Endothelial cell (in vitro differentiated cells): ENCODE measurements at regions not wholly inside any gene's neighbourhood (a gene's known extent, or its start where the extent isn't known, plus 50 kb on each side); places are given as distances from the start of the nearest gene placed in this dataset.

ENCODE experiments used
- DNase-seq: peaks from one replicate; pipeline ENCODE4 v3.0.0; 2021; ENCODE audit warnings: low spot score
- H3K27ac Mint-ChIP-seq: one replicate; pipeline ENCODE4 v1.8.0; 2021; ENCODE audit warnings: mixed read lengths, inconsistent platforms; ENCODE audit not compliant: unreplicated experiment
- H3K27me3 Mint-ChIP-seq: one replicate; pipeline ENCODE4 v1.8.0; 2021; ENCODE audit warnings: mild to moderate bottlenecking, moderate library complexity, mixed read lengths, inconsistent platforms; ENCODE audit not compliant: unreplicated experiment
- H3K36me3 Mint-ChIP-seq: one replicate; pipeline ENCODE4 v1.8.0; 2021; ENCODE audit warnings: mild to moderate bottlenecking, low read depth, mixed read lengths, inconsistent platforms; ENCODE audit not compliant: unreplicated experiment
- H3K4me1 Mint-ChIP-seq: one replicate; pipeline ENCODE4 v1.8.0; 2021; ENCODE audit warnings: mild to moderate bottlenecking, mixed read lengths, inconsistent platforms; ENCODE audit not compliant: unreplicated experiment
- H3K4me3 Mint-ChIP-seq: one replicate; pipeline ENCODE4 v1.8.0; 2021; ENCODE audit warnings: mild to moderate bottlenecking, mixed read lengths, inconsistent platforms; ENCODE audit not compliant: unreplicated experiment
- H3K9me3 Mint-ChIP-seq: one replicate; pipeline ENCODE4 v1.8.0; 2021; ENCODE audit warnings: mixed read lengths, inconsistent platforms; ENCODE audit not compliant: unreplicated experiment
- TF ChIP-seq, protein P1 (sequence below): fragments of 200-600 bp; sonication (generic); IDR thresholded peaks from one replicate; pipeline ENCODE4 v1.5.0; 2021; ENCODE audit warnings: antibody characterized with exemption; ENCODE audit not compliant: unreplicated experiment

DNA sequence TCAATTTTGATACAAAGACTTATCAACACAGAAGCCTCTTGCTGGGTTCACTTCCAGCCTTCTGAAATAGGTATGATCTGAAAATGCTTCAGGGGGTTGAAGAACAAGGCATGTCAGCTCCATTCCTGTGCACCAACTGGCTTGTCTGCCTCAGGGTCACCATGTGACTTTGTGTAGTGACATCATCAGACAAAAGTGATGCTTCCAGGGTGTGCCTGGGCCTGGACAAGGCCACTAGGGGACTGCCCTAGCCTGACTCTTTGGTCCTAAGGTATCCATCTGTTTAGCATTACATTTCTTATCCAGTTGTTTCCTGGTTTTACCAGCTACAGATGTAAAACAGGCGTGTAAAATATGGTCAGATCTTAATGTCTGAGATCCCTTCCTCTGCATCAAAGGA, 155.6 kb downstream of the CAND1 start:
- Mint-ChIP-seq H3K4me1 (no peaks in the 10 kb centered on the region), H3K9me3 (no peaks in the 10 kb centered on the region), H3K4me3 (no peak overlapping the region), H3K36me3 (no peaks in the 10 kb centered on the region), H3K27ac (no peak overlapping the region), H3K27me3 (no peaks in the 10 kb centered on the region)
- no peak for DNase-seq
- TF ChIP-seq, protein P1, sequence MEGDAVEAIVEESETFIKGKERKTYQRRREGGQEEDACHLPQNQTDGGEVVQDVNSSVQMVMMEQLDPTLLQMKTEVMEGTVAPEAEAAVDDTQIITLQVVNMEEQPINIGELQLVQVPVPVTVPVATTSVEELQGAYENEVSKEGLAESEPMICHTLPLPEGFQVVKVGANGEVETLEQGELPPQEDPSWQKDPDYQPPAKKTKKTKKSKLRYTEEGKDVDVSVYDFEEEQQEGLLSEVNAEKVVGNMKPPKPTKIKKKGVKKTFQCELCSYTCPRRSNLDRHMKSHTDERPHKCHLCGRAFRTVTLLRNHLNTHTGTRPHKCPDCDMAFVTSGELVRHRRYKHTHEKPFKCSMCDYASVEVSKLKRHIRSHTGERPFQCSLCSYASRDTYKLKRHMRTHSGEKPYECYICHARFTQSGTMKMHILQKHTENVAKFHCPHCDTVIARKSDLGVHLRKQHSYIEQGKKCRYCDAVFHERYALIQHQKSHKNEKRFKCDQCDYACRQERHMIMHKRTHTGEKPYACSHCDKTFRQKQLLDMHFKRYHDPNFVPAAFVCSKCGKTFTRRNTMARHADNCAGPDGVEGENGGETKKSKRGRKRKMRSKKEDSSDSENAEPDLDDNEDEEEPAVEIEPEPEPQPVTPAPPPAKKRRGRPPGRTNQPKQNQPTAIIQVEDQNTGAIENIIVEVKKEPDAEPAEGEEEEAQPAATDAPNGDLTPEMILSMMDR: no peak

DNA sequence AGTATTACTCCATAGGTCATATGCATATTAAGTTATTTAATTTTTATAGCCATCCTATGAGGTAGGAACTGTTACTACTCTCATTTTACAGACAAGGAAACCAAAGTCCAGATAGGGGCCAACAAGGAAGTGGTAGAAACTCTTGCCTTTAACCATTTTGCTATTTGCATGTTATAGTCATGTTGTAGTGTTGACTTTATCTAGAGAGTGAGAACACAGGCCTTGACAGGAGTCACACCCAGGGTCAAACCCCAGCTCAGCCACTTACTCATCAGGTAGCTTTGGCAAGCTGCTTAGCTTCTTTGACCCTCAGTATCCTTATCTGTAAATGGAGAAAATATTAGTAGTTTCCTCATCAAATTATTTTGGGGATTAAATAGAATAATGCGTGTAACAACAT, 156.2 kb downstream of the CAND1 start:
- Mint-ChIP-seq H3K36me3 (no peaks in the 10 kb centered on the region), H3K4me3 (no peak overlapping the region), H3K4me1 (no peaks in the 10 kb centered on the region), H3K27me3 (no peaks in the 10 kb centered on the region), H3K27ac (no peak overlapping the region), H3K9me3 (no peaks in the 10 kb centered on the region)
- no peak for DNase-seq
- TF ChIP-seq, protein P1: no peak

DNA sequence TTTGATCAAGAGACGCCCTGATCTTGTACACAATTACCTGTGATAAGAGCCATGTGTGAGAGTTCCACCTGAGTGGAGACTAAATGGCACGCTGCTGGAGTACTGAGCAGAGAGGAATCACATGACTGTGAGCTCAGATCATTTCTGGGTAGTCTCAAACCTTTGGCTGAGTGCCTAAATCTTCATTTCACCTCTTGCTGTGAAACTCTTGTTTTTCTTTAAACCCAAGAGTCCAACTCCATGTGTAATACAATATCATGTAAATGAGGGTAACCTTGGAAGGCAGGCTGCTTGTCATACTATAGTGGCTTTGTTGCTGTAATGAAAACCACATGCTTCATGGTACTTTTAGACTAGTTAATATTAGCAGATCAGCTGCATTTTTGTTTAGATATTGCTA, 156.9 kb downstream of the CAND1 start:
- Mint-ChIP-seq H3K9me3 (no peaks in the 10 kb centered on the region), H3K36me3 (no peaks in the 10 kb centered on the region), H3K4me3 (no peak overlapping the region), H3K4me1 (no peaks in the 10 kb centered on the region), H3K27ac (no peak overlapping the region), H3K27me3 (no peaks in the 10 kb centered on the region)
- DNase-seq: no peak
- TF ChIP-seq, protein P1: no peak

DNA sequence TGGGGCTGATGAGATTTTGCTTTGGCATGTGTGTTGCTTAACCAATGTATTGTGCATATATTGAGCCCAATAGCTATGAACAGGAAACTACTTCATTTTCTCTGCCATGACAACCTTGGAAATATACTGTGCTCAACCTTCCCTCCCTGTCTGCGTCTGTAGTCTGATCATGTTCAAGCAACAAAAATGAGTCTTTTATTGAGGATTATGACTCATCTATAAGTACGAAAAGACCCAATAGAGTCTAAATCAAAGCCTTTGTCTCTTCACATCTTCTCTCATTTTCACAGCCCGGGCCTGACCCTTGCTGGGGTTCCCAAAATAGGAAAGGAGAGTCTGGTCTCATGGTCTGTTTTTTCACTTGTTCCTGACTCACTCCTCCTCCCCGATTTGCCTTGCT, 158.2 kb downstream of the CAND1 start:
- Mint-ChIP-seq H3K36me3 (no peaks in the 10 kb centered on the region), H3K9me3 (no peaks in the 10 kb centered on the region), H3K4me3 (no peak overlapping the region), H3K27ac (no peak overlapping the region), H3K4me1 (no peaks in the 10 kb centered on the region), H3K27me3 (no peaks in the 10 kb centered on the region)
- TF ChIP-seq, protein P1: no peak
- DNase-seq: no peak

DNA sequence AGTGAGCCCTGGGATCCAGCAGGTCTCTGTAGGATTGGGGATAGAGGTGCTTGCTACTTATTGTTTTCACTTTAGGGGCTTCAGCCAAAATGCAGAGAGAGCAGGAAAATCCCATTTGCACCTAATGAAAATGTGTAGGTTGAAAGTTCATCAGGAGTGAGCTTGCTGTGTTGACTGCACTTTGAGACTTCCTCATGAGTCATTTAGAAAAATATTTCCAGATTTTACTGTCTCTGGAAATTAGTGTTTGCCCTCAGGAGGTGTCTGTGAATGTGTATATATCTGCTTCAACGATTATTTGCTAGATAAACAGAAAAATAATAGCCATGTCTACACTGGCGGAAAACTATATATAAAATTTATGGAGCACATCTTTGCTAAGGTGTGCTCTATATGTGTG, 159.3 kb downstream of the CAND1 start:
- no peaks in the 10 kb centered on the region for H3K27me3 Mint-ChIP-seq
- TF ChIP-seq, protein P1: no peak
- no peak overlapping the region for H3K4me3 Mint-ChIP-seq
- no peak for DNase-seq
- no peaks in the 10 kb centered on the region for H3K9me3 Mint-ChIP-seq
- no peaks in the 10 kb centered on the region for H3K4me1 Mint-ChIP-seq
- no peaks in the 10 kb centered on the region for H3K36me3 Mint-ChIP-seq
- no peak overlapping the region for H3K27ac Mint-ChIP-seq
